H1 (cell line): ENCODE measurements at regions not wholly inside any gene's neighbourhood (a gene's known extent, or its start where the extent isn't known, plus 50 kb on each side); places are given as distances from the start of the nearest gene placed in this dataset.

Source experiments
- CTCF ChIA-PET: fragments of 300-600 bp; sonication (Branson Sonifier 250); formaldehyde crosslinking; loops from one replicate; lab custom pipeline; 2021; ENCODE audit not compliant: partially characterized antibody; lab: Charles Lee
- POLR2A ChIA-PET: fragments of 300-600 bp; sonication (Branson Sonifier 250); formaldehyde crosslinking; loops from one replicate; lab custom pipeline; 2021; ENCODE audit warnings: inconsistent platforms; ENCODE audit not compliant: partially characterized antibody; lab: Charles Lee
- DNase-seq, 2 experiments: peaks; one replicate each; pipeline versions ENCODE4 v3.0.0 to v3.0.0-alpha.2; 2010 to 2022; ENCODE audit warnings: low spot score in 2 of 2, low read depth in 1 of 2, mixed read lengths in 1 of 2
- FAIRE-seq: peaks from 2 replicates; lab custom pipeline; 2011; peaks lifted over from hg19 to GRCh38; lab: Jason Lieb, UNC
- H2AFZ ChIP-seq: 2 replicates; pipeline ENCODE4 v1.8.1; 2012; ENCODE audit warnings: low read length, inconsistent platforms
- H2AK5ac ChIP-seq: 2 replicates; pipeline ENCODE4 v1.6.1; 2013; ENCODE audit warnings: low read depth, low read length
- H2BK120ac ChIP-seq: replicated peaks from 2 replicates; pipeline ENCODE3; 2013; ENCODE audit warnings: low read depth, low read length, inconsistent platforms
- H2BK12ac ChIP-seq: 2 replicates; pipeline ENCODE4 v1.6.1; 2013; ENCODE audit warnings: low read depth, low read length
- H2BK15ac ChIP-seq: 2 replicates; pipeline ENCODE4 v1.6.1; 2013; ENCODE audit warnings: low read length
- H2BK20ac ChIP-seq: 2 replicates; pipeline ENCODE4 v1.6.1; 2013; ENCODE audit warnings: low read length
- H2BK5ac ChIP-seq: 2 replicates; pipeline ENCODE4 v1.6.1; 2013; ENCODE audit warnings: low read depth, low read length
- H3K14ac ChIP-seq: 2 replicates; pipeline ENCODE4 v1.6.1; 2013; ENCODE audit warnings: inconsistent platforms; ENCODE audit not compliant: insufficient read length
- H3K18ac ChIP-seq: 2 replicates; pipeline ENCODE4 v1.6.1; 2013; ENCODE audit warnings: low read length; ENCODE audit errors: extremely low read depth
- H3K23ac ChIP-seq: 2 replicates; pipeline ENCODE4 v1.6.1; 2013; ENCODE audit warnings: inconsistent platforms; ENCODE audit not compliant: insufficient read length
- H3K23me2 ChIP-seq: 2 replicates; pipeline ENCODE4 v1.6.1; 2013; ENCODE audit warnings: low read depth, low read length
- H3K27ac ChIP-seq: 2 replicates; pipeline ENCODE4 v1.6.1; 2011; ENCODE audit warnings: low read depth, low read length, inconsistent platforms
- H3K27me3 ChIP-seq, 4 experiments: replicated peaks in 1 of 4; 1 replicate in 1 of 4; 2 replicates in 3 of 4; pipeline versions ENCODE4 v1.6.1 to v1.8.1; 2011 to 2013; ENCODE audit warnings: low read length in 3 of 4, mild to moderate bottlenecking in 3 of 4, inconsistent platforms in 2 of 4, mixed read lengths in 2 of 4, moderate library complexity in 1 of 4; ENCODE audit not compliant: control insufficient read depth in 3 of 4, insufficient read depth in 3 of 4; ENCODE audit errors: extremely low read depth in 1 of 4
- H3K36me3 ChIP-seq, 4 experiments: 2 replicates each; pipeline versions ENCODE4 v1.6.1 to v1.8.1; 2011 to 2013; ENCODE audit warnings: mild to moderate bottlenecking in 4 of 4, low read length in 3 of 4, moderate library complexity in 2 of 4, control low read depth in 1 of 4, inconsistent platforms in 1 of 4; ENCODE audit not compliant: insufficient read depth in 4 of 4, control insufficient read depth in 2 of 4
- H3K4ac ChIP-seq: replicated peaks from 2 replicates; pipeline ENCODE3; 2013; ENCODE audit warnings: low read length, low read depth, mixed read lengths, inconsistent platforms; ENCODE audit not compliant: insufficient read length
- H3K4me1 ChIP-seq, 4 experiments: replicated peaks in 1 of 4; 1 replicate in 1 of 4; 2 replicates in 3 of 4; pipeline versions ENCODE4 v1.6.1 to v1.8.1; 2011 to 2013; ENCODE audit warnings: low read length in 3 of 4, inconsistent platforms in 2 of 4, mixed read lengths in 1 of 4; ENCODE audit not compliant: insufficient read depth in 4 of 4, control insufficient read depth in 3 of 4
- H3K4me2 ChIP-seq, 2 experiments: 2 replicates each; pipeline versions ENCODE4 v1.6.1 to v1.8.1; 2011 to 2013; ENCODE audit warnings: low read depth in 2 of 2, low read length in 2 of 2, control low read depth in 1 of 2, inconsistent platforms in 1 of 2, mild to moderate bottlenecking in 1 of 2; ENCODE audit not compliant: insufficient read depth in 1 of 2
- H3K4me3 ChIP-seq, 4 experiments: fragments of 200-600, 300-600 bp in 1 of 4; sonication (generic), shearing (Covaris generic), sonication (Bioruptor Twin) in 1 of 4; 2 replicates each; pipeline versions ENCODE4 v1.5.1 to v1.8.1; 2011 to 2016; ENCODE audit warnings: low read length in 4 of 4, low read depth in 3 of 4, control low read depth in 2 of 4, inconsistent platforms in 2 of 4, mild to moderate bottlenecking in 2 of 4, mixed read lengths in 1 of 4, moderate library complexity in 1 of 4; ENCODE audit not compliant: insufficient read depth in 2 of 4; ENCODE audit errors: extremely low read depth in 1 of 4
- H3K56ac ChIP-seq: replicated peaks from 2 replicates; pipeline ENCODE3; 2013; ENCODE audit warnings: low read depth, mild to moderate bottlenecking, mixed read lengths, low read length, inconsistent platforms; ENCODE audit not compliant: insufficient read length
- H3K79me1 ChIP-seq: 2 replicates; pipeline ENCODE4 v1.6.1; 2013; ENCODE audit warnings: low read depth, low read length, control low read depth
- H3K79me2 ChIP-seq, 2 experiments: 2 replicates each; pipeline versions ENCODE4 v1.6.1 to v1.8.1; 2012 to 2013; ENCODE audit warnings: low read length in 2 of 2, mild to moderate bottlenecking in 2 of 2, inconsistent platforms in 1 of 2; ENCODE audit not compliant: insufficient read depth in 2 of 2, control insufficient read depth in 1 of 2
- H3K9ac ChIP-seq, 4 experiments: replicated peaks in 1 of 4; 1 replicate in 1 of 4; 2 replicates in 3 of 4; pipeline versions ENCODE4 v1.6.1 to v1.8.1; 2011 to 2013; ENCODE audit warnings: low read depth in 3 of 4, low read length in 3 of 4, control low read depth in 2 of 4, mild to moderate bottlenecking in 2 of 4, moderate library complexity in 2 of 4, inconsistent platforms in 1 of 4; ENCODE audit errors: extremely low read depth in 1 of 4
- H3K9me3 ChIP-seq, 2 experiments: 2 replicates each; pipeline versions ENCODE4 v1.6.1 to v1.8.1; 2012 to 2013; ENCODE audit warnings: mild to moderate bottlenecking in 2 of 2, moderate library complexity in 2 of 2, control low read depth in 1 of 2, inconsistent platforms in 1 of 2, low read depth in 1 of 2, low read length in 1 of 2, mixed read lengths in 1 of 2; ENCODE audit not compliant: insufficient read depth in 2 of 2
- H4K20me1 ChIP-seq, 2 experiments: replicated peaks in 1 of 2; 2 replicates each; pipeline versions ENCODE3 to v1.8.1; 2011 to 2013; ENCODE audit warnings: inconsistent platforms in 2 of 2, low read length in 2 of 2, mild to moderate bottlenecking in 1 of 2; ENCODE audit not compliant: insufficient read depth in 2 of 2, control insufficient read depth in 1 of 2
- H4K5ac ChIP-seq: 2 replicates; pipeline ENCODE4 v1.6.1; 2013; ENCODE audit warnings: low read length, low read depth, mixed read lengths, inconsistent platforms; ENCODE audit not compliant: insufficient read length
- H4K8ac ChIP-seq: 2 replicates; pipeline ENCODE4 v1.8.0; 2013; ENCODE audit warnings: mild to moderate bottlenecking, moderate library complexity, low read length, inconsistent platforms; ENCODE audit not compliant: insufficient read depth; ENCODE audit errors: extremely low read depth
- H4K91ac ChIP-seq: replicated peaks from 2 replicates; pipeline ENCODE3; 2013; ENCODE audit warnings: low read length, mixed read lengths, inconsistent platforms; ENCODE audit not compliant: insufficient read length
- CHD1 ChIP-seq: IDR thresholded peaks from 2 replicates; pipeline ENCODE4 v1.6.1; 2012; ENCODE audit warnings: low read depth, low read length, improper control_type of control experiment
- CREB1 ChIP-seq: IDR thresholded peaks from 2 replicates; pipeline ENCODE4 v1.6.1; 2012; ENCODE audit warnings: inconsistent platforms
- RAD21 ChIP-seq, 2 experiments: IDR thresholded peaks in 1 of 2; conservative IDR thresholded peaks in 1 of 2; 2 replicates each; pipeline ENCODE4 v1.6.1; 2011; ENCODE audit warnings: low read depth in 2 of 2, low read length in 2 of 2, improper control_type of control experiment in 1 of 2, inconsistent platforms in 1 of 2, mild to moderate bottlenecking in 1 of 2, moderate library complexity in 1 of 2
- RFX5 ChIP-seq: IDR thresholded peaks from 2 replicates; pipeline ENCODE4 v1.6.1; 2011; ENCODE audit warnings: low read depth, low read length, improper control_type of control experiment, borderline replicate concordance
- TBP ChIP-seq: IDR thresholded peaks from 2 replicates; pipeline ENCODE4 v1.6.1; 2011; ENCODE audit warnings: low read depth, low read length, improper control_type of control experiment
- YY1 ChIP-seq: IDR thresholded peaks from 2 replicates; pipeline ENCODE4 v1.6.1; 2011; ENCODE audit warnings: low read depth, mild to moderate bottlenecking, low read length
- TF ChIP-seq, protein P1 (sequence below), 3 experiments: IDR thresholded peaks; 1 replicate in 2 of 3; 2 replicates in 1 of 3; pipeline versions ENCODE4 v1.5.1 to v1.6.1; 2011; ENCODE audit warnings: low read length in 3 of 3, mild to moderate bottlenecking in 3 of 3, inconsistent platforms in 2 of 3, low read depth in 1 of 3, moderate library complexity in 1 of 3; ENCODE audit not compliant: insufficient read depth in 1 of 3; ENCODE audit errors: control extremely low read depth in 1 of 3

GRCh38 chrX:137352101-137352660 is 213.7 kb upstream of the ZIC3 start:
- no peak overlapping the region for H2BK120ac ChIP-seq
- H3K4me2 ChIP-seq, result no peak overlapping the region
- no peak overlapping the region for H3K9ac ChIP-seq
- H3K4ac ChIP-seq, result no peak overlapping the region
- DNase-seq (no peak), FAIRE-seq (no peak)
- H4K8ac ChIP-seq, result no peak overlapping the region
- no peak overlapping the region for H3K56ac ChIP-seq
- no peak overlapping the region for H2BK20ac ChIP-seq
- H3K79me2 ChIP-seq, result no peaks in the 10 kb centered on the region
- no peak overlapping the region for H4K91ac ChIP-seq
- no peaks in the 10 kb centered on the region for H3K4me1 ChIP-seq
- TF ChIP-seq CREB1 (no peak), CHD1 (no peak), YY1 (no peak), RFX5 (no peak), RAD21 (IDR thresholded peaks at IDR 0.05 in 1 of 2, conservative IDR thresholded peaks at IDR 0.05 in 1 of 2; ENCODE audit: low read depth in 2 of 2, low read length in 2 of 2) (peak; percentile 20 to 32; a peak in 3 of 4 replicates), TBP (no peak)
- TF ChIP-seq, protein P1, sequence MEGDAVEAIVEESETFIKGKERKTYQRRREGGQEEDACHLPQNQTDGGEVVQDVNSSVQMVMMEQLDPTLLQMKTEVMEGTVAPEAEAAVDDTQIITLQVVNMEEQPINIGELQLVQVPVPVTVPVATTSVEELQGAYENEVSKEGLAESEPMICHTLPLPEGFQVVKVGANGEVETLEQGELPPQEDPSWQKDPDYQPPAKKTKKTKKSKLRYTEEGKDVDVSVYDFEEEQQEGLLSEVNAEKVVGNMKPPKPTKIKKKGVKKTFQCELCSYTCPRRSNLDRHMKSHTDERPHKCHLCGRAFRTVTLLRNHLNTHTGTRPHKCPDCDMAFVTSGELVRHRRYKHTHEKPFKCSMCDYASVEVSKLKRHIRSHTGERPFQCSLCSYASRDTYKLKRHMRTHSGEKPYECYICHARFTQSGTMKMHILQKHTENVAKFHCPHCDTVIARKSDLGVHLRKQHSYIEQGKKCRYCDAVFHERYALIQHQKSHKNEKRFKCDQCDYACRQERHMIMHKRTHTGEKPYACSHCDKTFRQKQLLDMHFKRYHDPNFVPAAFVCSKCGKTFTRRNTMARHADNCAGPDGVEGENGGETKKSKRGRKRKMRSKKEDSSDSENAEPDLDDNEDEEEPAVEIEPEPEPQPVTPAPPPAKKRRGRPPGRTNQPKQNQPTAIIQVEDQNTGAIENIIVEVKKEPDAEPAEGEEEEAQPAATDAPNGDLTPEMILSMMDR (IDR thresholded peaks at IDR 0.05; ENCODE audit: control extremely low read depth in 1 of 3, insufficient read depth in 1 of 3, low read depth in 1 of 3, low read length in 3 of 3), result peak; percentile 7 to 38 (median 15); a peak in 2 of 4 replicates
- no peaks in the 10 kb centered on the region for H4K20me1 ChIP-seq
- CTCF ChIA-PET, result interaction anchor here (0.5 to 2.2 kb wide), 5 partner anchors 10 to 1217 kb away, joined by 3 to 9 read pairs (median 3); no protein-coding TSS in a partner anchor
- H3K23me2 ChIP-seq, result no peaks in the 10 kb centered on the region
- no peak overlapping the region for H3K18ac ChIP-seq
- no peaks in the 10 kb centered on the region for H3K79me1 ChIP-seq
- no peak overlapping the region for H4K5ac ChIP-seq
- H2BK15ac ChIP-seq, result no peak overlapping the region
- no peaks in the 10 kb centered on the region for H3K27me3 ChIP-seq
- H2AFZ ChIP-seq, result no peak overlapping the region
- H2BK5ac ChIP-seq, result no peak overlapping the region
- H3K9me3 ChIP-seq, result no peaks in the 10 kb centered on the region
- no peak overlapping the region for H3K27ac ChIP-seq
- POLR2A ChIA-PET, result no interaction called here
- no peaks in the 10 kb centered on the region for H3K36me3 ChIP-seq
- no peak overlapping the region for H2BK12ac ChIP-seq
- H2AK5ac ChIP-seq, result no peak overlapping the region
- no peak overlapping the region for H3K23ac ChIP-seq
- H3K14ac ChIP-seq, result no peak overlapping the region
- no peak overlapping the region for H3K4me3 ChIP-seq
